Activated T-helper 9 cell treated with anti-CD3 and anti-CD28 coated beads, Interleukin-2, amount 50 U/mL, for 16 hours (primary cell): ENCODE measurements at regions not wholly inside any gene's neighbourhood (a gene's known extent, or its start where the extent isn't known, plus 50 kb on each side); places are given as distances from the start of the nearest gene placed in this dataset.
"Not testable (repeated sequence)": the region's sequence is repeated elsewhere in the genome, so short reads cannot be mapped to it uniquely, and the experiment has no call there.

ENCODE experiments used
- DNase-seq: peaks from one replicate; pipeline ENCODE4 v3.0.0-alpha.2; 2020; ENCODE audit warnings: low read depth

- DNase-seq: no peak
These were observed 361.6 kb downstream of the FAM72C start for GRCh38 chr1:143610196-143610595.

- DNase-seq: no peak
These were observed 366.9 kb downstream of the FAM72C start for GRCh38 chr1:143604887-143605286.

- DNase-seq: no peak
These were observed 387.3 kb downstream of the FAM72C start for GRCh38 chr1:143584508-143584907.

- no peak for DNase-seq
These were observed 396.8 kb downstream of the FAM72C start for GRCh38 chr1:143574891-143575520.

- not testable (repeated sequence) for DNase-seq
These were observed 399.1 kb downstream of the FAM72C start for GRCh38 chr1:143572661-143573060.

- DNase-seq: not testable (repeated sequence)
These were observed 408.0 kb downstream of the FAM72C start for GRCh38 chr1:143563761-143564160.

GRCh38 chr1:143553627-143554026 lies 418.2 kb downstream of the FAM72C start:
- DNase-seq: no peak

GRCh38 chr1:143504703-143505102 lies 467.1 kb downstream of the FAM72C start:
- not testable (repeated sequence) for DNase-seq

GRCh38 chr1:143504080-143504479 lies 467.7 kb downstream of the FAM72C start:
- not testable (repeated sequence) for DNase-seq

DNA sequence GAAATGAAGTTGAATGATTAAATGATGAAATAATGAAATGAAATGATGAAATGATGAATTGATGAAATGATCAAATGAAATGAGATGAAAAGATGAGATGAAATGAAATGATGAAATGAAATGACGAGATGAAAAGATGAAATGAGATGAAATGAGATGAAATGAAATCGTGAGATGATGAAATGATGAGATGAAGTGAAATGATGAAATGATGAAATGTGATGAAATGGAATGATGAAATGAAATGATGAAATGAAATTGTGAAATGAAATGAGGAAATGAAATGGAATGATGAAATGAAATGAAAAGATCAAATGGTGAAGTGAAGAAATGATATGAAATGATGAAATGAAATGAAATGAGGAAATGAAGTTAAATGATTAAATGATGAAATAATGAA lies 468.7 kb downstream of the FAM72C start:
- DNase-seq: not testable (repeated sequence)

DNA sequence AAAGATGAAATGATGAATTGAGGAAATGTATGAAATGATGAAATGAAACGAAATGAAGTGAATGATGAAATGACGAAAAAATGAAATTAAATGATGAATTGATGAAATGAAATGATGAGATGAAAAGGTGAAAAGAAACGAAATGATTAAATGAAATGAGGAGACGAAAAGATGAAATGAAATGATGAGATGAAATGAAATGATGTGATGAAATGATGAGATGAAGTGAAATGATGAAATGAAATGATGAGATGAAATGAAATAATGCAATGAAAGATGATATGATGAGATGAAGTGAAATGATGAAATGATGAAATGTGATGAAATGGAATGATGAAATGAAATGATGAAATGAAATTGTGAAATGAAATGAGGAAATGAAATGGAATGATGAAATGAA lies 469.7 kb downstream of the FAM72C start:
- DNase-seq: not testable (repeated sequence)

GRCh38 chr1:143498059-143498749 lies 473.6 kb downstream of the FAM72C start:
- not testable (repeated sequence) for DNase-seq

- DNase-seq: no peak
These were observed 474.4 kb downstream of the FAM72C start for GRCh38 chr1:143497374-143497747.

DNA sequence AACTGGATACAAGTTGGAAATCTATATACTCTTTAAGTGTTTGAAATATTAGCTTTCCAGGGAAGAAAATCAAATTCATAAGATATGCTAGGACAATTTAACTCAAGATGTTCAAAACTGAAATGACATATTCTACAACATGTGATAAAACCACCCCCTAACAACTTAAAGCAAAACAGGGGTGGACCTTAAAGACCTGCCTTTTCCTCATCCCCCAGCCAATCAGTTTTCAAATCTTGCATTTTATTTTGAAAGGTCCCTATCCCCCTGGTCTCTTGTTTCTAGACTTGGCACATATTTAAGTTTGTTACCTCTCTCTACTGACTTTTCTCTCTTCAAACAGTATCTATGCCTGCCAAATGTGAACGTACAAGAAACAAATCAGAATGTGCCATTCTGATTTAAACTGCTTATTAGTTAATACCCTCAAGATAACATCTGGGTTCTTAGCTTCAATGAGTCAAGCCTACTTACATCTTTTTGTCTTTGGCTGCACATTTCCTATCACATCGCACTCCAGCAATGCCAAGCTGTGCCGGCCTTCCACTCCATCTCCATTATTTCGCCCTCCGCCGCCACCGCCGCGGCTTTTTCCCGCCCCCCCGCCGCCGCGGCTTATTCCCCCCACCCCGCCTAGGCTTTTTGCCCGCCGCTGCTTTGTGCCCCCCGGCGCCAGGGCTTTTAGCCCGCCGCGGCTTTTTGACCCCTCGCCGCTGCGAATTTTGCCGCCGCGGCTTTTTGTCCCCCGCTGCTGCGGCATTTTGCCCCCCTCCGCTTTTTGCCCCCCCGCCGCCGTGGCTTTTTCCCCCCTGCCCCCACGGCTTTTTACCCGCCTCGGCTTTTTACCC lies 475.0 kb downstream of the FAM72C start:
- DNase-seq: not testable (repeated sequence)
